Fibroblast of lung (primary cell): ENCODE measurements at regions not wholly inside any gene's neighbourhood (a gene's known extent, or its start where the extent isn't known, plus 50 kb on each side); places are given as distances from the start of the nearest gene placed in this dataset.

Experiments
- DNase-seq, 2 donors: peaks; one replicate each; pipeline versions ENCODE4 v3.0.0 to v3.0.0-alpha.2; 2010; ENCODE audit warnings: low read depth in 2 of 2
- H2AFZ ChIP-seq: 2 replicates; pipeline ENCODE4 v1.5.1; 2012; ENCODE audit warnings: low read length, control low read depth, inconsistent platforms
- H3K27ac ChIP-seq: 2 replicates; pipeline ENCODE4 v1.5.1; 2011; ENCODE audit warnings: low read length, control low read depth; ENCODE audit not compliant: insufficient read depth
- H3K27me3 ChIP-seq: 2 replicates; pipeline ENCODE4 v1.5.1; 2011; ENCODE audit warnings: mild to moderate bottlenecking, low read length; ENCODE audit not compliant: control insufficient read depth, insufficient read depth
- H3K36me3 ChIP-seq: 2 replicates; pipeline ENCODE4 v1.5.1; 2011; ENCODE audit warnings: low read length; ENCODE audit not compliant: control insufficient read depth, insufficient read depth
- H3K4me1 ChIP-seq: 2 replicates; pipeline ENCODE4 v1.5.1; 2011; ENCODE audit warnings: low read length; ENCODE audit not compliant: control insufficient read depth, insufficient read depth; ENCODE audit errors: extremely low read depth
- H3K4me2 ChIP-seq: 2 replicates; pipeline ENCODE4 v1.5.1; 2011; ENCODE audit warnings: low read length, control low read depth; ENCODE audit not compliant: insufficient read depth; ENCODE audit errors: extremely low read depth
- H3K4me3 ChIP-seq, 4 experiments: fragments of 200-600 bp in 1 of 4; sonication (generic) in 1 of 4; replicated peaks in 1 of 4; 2 replicates each; pipeline ENCODE4 v1.5.1; 2011 to 2016; ENCODE audit warnings: low read length in 4 of 4, low read depth in 3 of 4, mild to moderate bottlenecking in 3 of 4, control low read depth in 2 of 4, inconsistent platforms in 1 of 4, mixed read lengths in 1 of 4; ENCODE audit not compliant: insufficient read depth in 1 of 4; ENCODE audit errors: control extremely low read depth in 1 of 4
- H3K79me2 ChIP-seq: 2 replicates; pipeline ENCODE4 v1.5.1; 2012; ENCODE audit warnings: mild to moderate bottlenecking, low read length, inconsistent platforms; ENCODE audit not compliant: control insufficient read depth, insufficient read depth
- H3K9ac ChIP-seq: 2 replicates; pipeline ENCODE4 v1.5.1; 2011; ENCODE audit warnings: mild to moderate bottlenecking, low read length, control low read depth; ENCODE audit not compliant: insufficient read depth
- H3K9me3 ChIP-seq: 2 replicates; pipeline ENCODE4 v1.5.1; 2012; ENCODE audit warnings: low read depth, low read length; ENCODE audit not compliant: control insufficient read depth, insufficient read depth
- H4K20me1 ChIP-seq: 2 replicates; pipeline ENCODE4 v1.5.1; 2011; ENCODE audit warnings: low read length; ENCODE audit not compliant: control insufficient read depth, insufficient read depth; ENCODE audit errors: extremely low read depth
- EZH2 ChIP-seq: IDR thresholded peaks from 2 replicates; pipeline ENCODE4 v1.5.1; 2012; ENCODE audit warnings: low read length, control low read depth, mild to moderate bottlenecking; ENCODE audit errors: missing control alignments
- TF ChIP-seq, protein P1 (sequence below), 2 donors: IDR thresholded peaks in 1 of 2; conservative IDR thresholded peaks in 1 of 2; 1 replicate in 1 of 2; 2 replicates in 1 of 2; pipeline ENCODE4 v1.5.1; 2011 to 2012; ENCODE audit warnings: low read length in 2 of 2, control low read depth in 1 of 2, inconsistent platforms in 1 of 2, low read depth in 1 of 2, mild to moderate bottlenecking in 1 of 2

GRCh38 chr10:9926003-9926402, 1091.7 kb upstream of the CELF2 start:
- Histone ChIP-seq H3K4me3 (no peak overlapping the region), H3K4me1 (no peaks in the 10 kb centered on the region), H3K79me2 (no peaks in the 10 kb centered on the region), H3K9me3 (no peaks in the 10 kb centered on the region), H3K4me2 (no peak overlapping the region), H2AFZ (no peak overlapping the region), H3K9ac (no peak overlapping the region), H3K27ac (no peak overlapping the region), H3K27me3 (no peaks in the 10 kb centered on the region), H3K36me3 (no peaks in the 10 kb centered on the region), H4K20me1 (no peaks in the 10 kb centered on the region)
- DNase-seq, result no peak
- no peak for TF ChIP-seq EZH2
- TF ChIP-seq, protein P1, sequence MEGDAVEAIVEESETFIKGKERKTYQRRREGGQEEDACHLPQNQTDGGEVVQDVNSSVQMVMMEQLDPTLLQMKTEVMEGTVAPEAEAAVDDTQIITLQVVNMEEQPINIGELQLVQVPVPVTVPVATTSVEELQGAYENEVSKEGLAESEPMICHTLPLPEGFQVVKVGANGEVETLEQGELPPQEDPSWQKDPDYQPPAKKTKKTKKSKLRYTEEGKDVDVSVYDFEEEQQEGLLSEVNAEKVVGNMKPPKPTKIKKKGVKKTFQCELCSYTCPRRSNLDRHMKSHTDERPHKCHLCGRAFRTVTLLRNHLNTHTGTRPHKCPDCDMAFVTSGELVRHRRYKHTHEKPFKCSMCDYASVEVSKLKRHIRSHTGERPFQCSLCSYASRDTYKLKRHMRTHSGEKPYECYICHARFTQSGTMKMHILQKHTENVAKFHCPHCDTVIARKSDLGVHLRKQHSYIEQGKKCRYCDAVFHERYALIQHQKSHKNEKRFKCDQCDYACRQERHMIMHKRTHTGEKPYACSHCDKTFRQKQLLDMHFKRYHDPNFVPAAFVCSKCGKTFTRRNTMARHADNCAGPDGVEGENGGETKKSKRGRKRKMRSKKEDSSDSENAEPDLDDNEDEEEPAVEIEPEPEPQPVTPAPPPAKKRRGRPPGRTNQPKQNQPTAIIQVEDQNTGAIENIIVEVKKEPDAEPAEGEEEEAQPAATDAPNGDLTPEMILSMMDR (conservative IDR thresholded peaks at IDR 0.05 in 1 of 2, IDR thresholded peaks at IDR 0.05 in 1 of 2; ENCODE audit: low read depth in 1 of 2, low read length in 2 of 2), result no peak

DNA sequence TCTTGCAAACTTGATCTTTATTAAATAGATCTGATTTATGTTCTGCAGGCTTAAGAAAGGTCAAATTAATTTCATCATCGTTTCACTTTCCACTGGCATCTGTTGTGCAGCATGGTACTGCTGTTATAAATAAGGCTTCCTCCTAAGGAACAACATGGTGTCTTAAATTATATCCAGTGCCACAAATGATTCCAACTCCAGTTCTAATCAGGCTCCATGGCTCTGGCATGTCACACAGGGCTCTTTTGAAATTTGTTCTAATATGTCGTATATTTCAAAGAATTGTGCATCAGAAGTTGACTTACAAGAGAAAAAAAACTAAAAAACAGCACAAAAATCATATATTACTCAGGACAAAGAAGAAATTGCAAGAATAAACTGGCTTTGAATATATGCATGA, 1090.8 kb upstream of the CELF2 start:
- Histone ChIP-seq H3K4me1 (no peaks in the 10 kb centered on the region), H3K9me3 (no peaks in the 10 kb centered on the region), H3K9ac (no peak overlapping the region), H3K27me3 (no peaks in the 10 kb centered on the region), H3K79me2 (no peaks in the 10 kb centered on the region), H3K4me3 (no peak overlapping the region), H2AFZ (no peak overlapping the region), H3K4me2 (no peak overlapping the region), H3K27ac (no peak overlapping the region), H3K36me3 (no peaks in the 10 kb centered on the region), H4K20me1 (no peaks in the 10 kb centered on the region)
- DNase-seq, result peak in 1 of 2 donors; percentile 11
- TF ChIP-seq, protein P1 (conservative IDR thresholded peaks at IDR 0.05 in 1 of 2, IDR thresholded peaks at IDR 0.05 in 1 of 2; ENCODE audit: low read depth in 1 of 2, low read length in 2 of 2), result no peak
- no peak for TF ChIP-seq EZH2

- H3K36me3 ChIP-seq, result no peaks in the 10 kb centered on the region
- H3K27me3 ChIP-seq, result no peaks in the 10 kb centered on the region
- H3K9me3 ChIP-seq, result no peaks in the 10 kb centered on the region
- no peak overlapping the region for H3K4me2 ChIP-seq
- no peak for DNase-seq
- H3K4me3 ChIP-seq, result no peak overlapping the region
- H2AFZ ChIP-seq, result no peak overlapping the region
- TF ChIP-seq, protein P1 (conservative IDR thresholded peaks at IDR 0.05 in 1 of 2, IDR thresholded peaks at IDR 0.05 in 1 of 2; ENCODE audit: low read depth in 1 of 2, low read length in 2 of 2), result no peak
- TF ChIP-seq EZH2, result no peak
- no peaks in the 10 kb centered on the region for H4K20me1 ChIP-seq
- H3K79me2 ChIP-seq, result no peaks in the 10 kb centered on the region
- no peaks in the 10 kb centered on the region for H3K4me1 ChIP-seq
- no peak overlapping the region for H3K27ac ChIP-seq
- H3K9ac ChIP-seq, result no peak overlapping the region
These were observed 1078.0 kb upstream of the CELF2 start for GRCh38 chr10:9939716-9940115.
